ENCODE measurements at regions not wholly inside any gene's neighbourhood (a gene's known extent, or its start where the extent isn't known, plus 50 kb on each side); places are given as distances from the start of the nearest gene placed in this dataset.

DNA sequence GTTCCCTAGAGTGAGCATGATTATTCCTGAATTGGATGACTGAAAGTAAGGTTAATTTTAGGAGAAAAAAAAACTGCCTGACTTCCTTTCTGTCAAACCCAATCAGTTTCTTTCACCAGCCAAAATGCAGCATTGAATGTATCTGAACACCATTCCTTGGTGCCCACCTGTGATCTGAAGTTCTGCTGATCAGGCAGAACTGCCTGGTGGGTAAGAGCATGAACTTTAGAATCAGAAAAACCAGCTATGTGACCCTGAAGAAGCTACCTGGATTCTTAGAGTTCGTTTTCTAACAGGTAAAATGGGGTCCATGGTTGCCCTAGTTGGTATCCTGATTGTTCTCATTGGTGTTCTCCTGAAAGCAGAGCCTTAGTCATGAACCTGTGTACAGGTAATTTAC, 506.9 kb downstream of the MED13L start:
- H3K9me2 ChIP-seq = no peaks in the 10 kb centered on the region
- H3K36me3 ChIP-seq (replicated peaks in 1 of 2; ENCODE audit: control insufficient read depth in 1 of 2, insufficient read depth in 2 of 2, low read length in 1 of 2) = no peaks in the 10 kb centered on the region
- no peaks in the 10 kb centered on the region for H4K20me1 ChIP-seq (ENCODE audit: insufficient read depth)
- H3K27ac ChIP-seq (ENCODE audit: low read depth in 2 of 2, low read length in 1 of 2) = no peak overlapping the region
- no peak overlapping the region for H3K4me3 ChIP-seq (ENCODE audit: low read depth in 2 of 2, low read length in 1 of 2)
- H3K4me1 ChIP-seq (ENCODE audit: control insufficient read depth in 1 of 2, insufficient read depth in 2 of 2, low read depth in 1 of 2, low read length in 1 of 2) = no peaks in the 10 kb centered on the region
- no peaks in the 10 kb centered on the region for H3F3A ChIP-seq (replicated peaks; ENCODE audit: insufficient read depth)
- 0% methylated on average over 1 of the region's 1 CpG for WGBS (ENCODE audit: low lambda C conversion rate)
- TF ChIP-seq RCOR1 (IDR thresholded peaks at IDR 0.05; ENCODE audit: low read length) (no peak), SIN3A (IDR thresholded peaks at IDR 0.05; ENCODE audit: borderline replicate concordance, low read depth, low read length) (no peak), RFX5 (IDR thresholded peaks at IDR 0.05; ENCODE audit: low read length) (no peak), TEAD4 (IDR thresholded peaks at IDR 0.05; ENCODE audit: borderline replicate concordance, insufficient read depth) (no peak), MXI1 (IDR thresholded peaks at IDR 0.05; ENCODE audit: low read depth, low read length) (no peak), JUND (IDR thresholded peaks at IDR 0.05) (no peak), RAD21 (IDR thresholded peaks at IDR 0.05; ENCODE audit: low read length) (no peak), FOXM1 (IDR thresholded peaks at IDR 0.05; ENCODE audit: low read depth) (no peak), NRF1 (IDR thresholded peaks at IDR 0.05; ENCODE audit: low read depth, low read length) (no peak), SMC3 (IDR thresholded peaks at IDR 0.05; ENCODE audit: low read depth, low read length) (no peak)
- TF ChIP-seq, protein P1, sequence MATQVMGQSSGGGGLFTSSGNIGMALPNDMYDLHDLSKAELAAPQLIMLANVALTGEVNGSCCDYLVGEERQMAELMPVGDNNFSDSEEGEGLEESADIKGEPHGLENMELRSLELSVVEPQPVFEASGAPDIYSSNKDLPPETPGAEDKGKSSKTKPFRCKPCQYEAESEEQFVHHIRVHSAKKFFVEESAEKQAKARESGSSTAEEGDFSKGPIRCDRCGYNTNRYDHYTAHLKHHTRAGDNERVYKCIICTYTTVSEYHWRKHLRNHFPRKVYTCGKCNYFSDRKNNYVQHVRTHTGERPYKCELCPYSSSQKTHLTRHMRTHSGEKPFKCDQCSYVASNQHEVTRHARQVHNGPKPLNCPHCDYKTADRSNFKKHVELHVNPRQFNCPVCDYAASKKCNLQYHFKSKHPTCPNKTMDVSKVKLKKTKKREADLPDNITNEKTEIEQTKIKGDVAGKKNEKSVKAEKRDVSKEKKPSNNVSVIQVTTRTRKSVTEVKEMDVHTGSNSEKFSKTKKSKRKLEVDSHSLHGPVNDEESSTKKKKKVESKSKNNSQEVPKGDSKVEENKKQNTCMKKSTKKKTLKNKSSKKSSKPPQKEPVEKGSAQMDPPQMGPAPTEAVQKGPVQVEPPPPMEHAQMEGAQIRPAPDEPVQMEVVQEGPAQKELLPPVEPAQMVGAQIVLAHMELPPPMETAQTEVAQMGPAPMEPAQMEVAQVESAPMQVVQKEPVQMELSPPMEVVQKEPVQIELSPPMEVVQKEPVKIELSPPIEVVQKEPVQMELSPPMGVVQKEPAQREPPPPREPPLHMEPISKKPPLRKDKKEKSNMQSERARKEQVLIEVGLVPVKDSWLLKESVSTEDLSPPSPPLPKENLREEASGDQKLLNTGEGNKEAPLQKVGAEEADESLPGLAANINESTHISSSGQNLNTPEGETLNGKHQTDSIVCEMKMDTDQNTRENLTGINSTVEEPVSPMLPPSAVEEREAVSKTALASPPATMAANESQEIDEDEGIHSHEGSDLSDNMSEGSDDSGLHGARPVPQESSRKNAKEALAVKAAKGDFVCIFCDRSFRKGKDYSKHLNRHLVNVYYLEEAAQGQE (IDR thresholded peaks at IDR 0.05; ENCODE audit: low read depth, low read length) = no peak
- no peaks in the 10 kb centered on the region for H3K9me3 ChIP-seq
- H3K79me2 ChIP-seq (ENCODE audit: insufficient read depth) = no peaks in the 10 kb centered on the region
- no peak overlapping the region for H3K4me2 ChIP-seq
- H3K27me3 ChIP-seq (ENCODE audit: insufficient read depth) = no peaks in the 10 kb centered on the region
- POLR2A ChIA-PET = interaction anchor here (0.7 kb wide), 1 partner anchor 1086 kb away, joined by 3 read pairs; the partner anchor contains the start of gene TBX3
- CTCF ChIA-PET = interaction anchor here (0.6 to 2.2 kb wide), 11 partner anchors 11 to 1144 kb away, joined by 3 to 9 read pairs (median 3); no protein-coding TSS in a partner anchor
- DNase-seq = no peak
- no peak overlapping the region for H3K9ac ChIP-seq
- no peak overlapping the region for H2AFZ ChIP-seq (ENCODE audit: low read depth)

DNA sequence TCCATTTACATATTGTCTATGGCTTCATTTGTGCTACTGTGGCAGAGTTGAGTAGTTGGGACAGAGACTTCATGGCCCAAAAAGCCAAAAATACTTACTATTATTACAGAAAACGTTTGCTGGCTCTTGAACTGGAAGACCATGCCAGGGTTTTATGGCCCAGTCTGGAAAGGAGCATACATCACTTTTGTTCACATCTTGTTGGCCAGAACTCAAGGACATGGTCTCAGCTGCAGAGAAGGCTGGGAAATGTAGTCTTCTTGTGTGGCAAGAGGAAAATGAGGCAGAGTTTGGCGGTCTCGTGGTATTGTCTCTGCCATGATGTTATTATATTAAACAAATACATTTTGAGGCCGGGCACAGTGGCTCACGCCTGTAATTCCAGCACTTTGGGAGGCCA, 509.6 kb downstream of the MED13L start:
- TF ChIP-seq, protein P2, sequence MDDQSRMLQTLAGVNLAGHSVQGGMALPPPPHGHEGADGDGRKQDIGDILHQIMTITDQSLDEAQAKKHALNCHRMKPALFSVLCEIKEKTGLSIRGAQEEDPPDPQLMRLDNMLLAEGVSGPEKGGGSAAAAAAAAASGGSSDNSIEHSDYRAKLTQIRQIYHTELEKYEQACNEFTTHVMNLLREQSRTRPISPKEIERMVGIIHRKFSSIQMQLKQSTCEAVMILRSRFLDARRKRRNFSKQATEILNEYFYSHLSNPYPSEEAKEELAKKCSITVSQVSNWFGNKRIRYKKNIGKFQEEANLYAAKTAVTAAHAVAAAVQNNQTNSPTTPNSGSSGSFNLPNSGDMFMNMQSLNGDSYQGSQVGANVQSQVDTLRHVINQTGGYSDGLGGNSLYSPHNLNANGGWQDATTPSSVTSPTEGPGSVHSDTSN (IDR thresholded peaks at IDR 0.05) = no peak
- TF ChIP-seq, protein P3, sequence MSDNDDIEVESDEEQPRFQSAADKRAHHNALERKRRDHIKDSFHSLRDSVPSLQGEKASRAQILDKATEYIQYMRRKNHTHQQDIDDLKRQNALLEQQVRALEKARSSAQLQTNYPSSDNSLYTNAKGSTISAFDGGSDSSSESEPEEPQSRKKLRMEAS (IDR thresholded peaks at IDR 0.05; ENCODE audit: low read depth) = no peak
- no peaks in the 10 kb centered on the region for H3K79me2 ChIP-seq (ENCODE audit: insufficient read depth)
- H3K4me3 ChIP-seq (ENCODE audit: low read depth in 2 of 2, low read length in 1 of 2) = no peak overlapping the region
- POLR2A ChIA-PET = no interaction called here
- no peaks in the 10 kb centered on the region for H4K20me1 ChIP-seq (ENCODE audit: insufficient read depth)
- H3K9ac ChIP-seq = no peak overlapping the region
- DNase-seq = no peak
- H3F3A ChIP-seq (replicated peaks; ENCODE audit: insufficient read depth) = no peaks in the 10 kb centered on the region
- 25% methylated on average over 5 of the region's 5 CpGs for WGBS (ENCODE audit: low lambda C conversion rate)
- H3K4me2 ChIP-seq = no peak overlapping the region
- H3K9me3 ChIP-seq = no peaks in the 10 kb centered on the region
- H2AFZ ChIP-seq (ENCODE audit: low read depth) = no peak overlapping the region
- H3K4me1 ChIP-seq (ENCODE audit: control insufficient read depth in 1 of 2, insufficient read depth in 2 of 2, low read depth in 1 of 2, low read length in 1 of 2) = no peaks in the 10 kb centered on the region
- H3K27me3 ChIP-seq (ENCODE audit: insufficient read depth) = no peaks in the 10 kb centered on the region
- no peak overlapping the region for H3K27ac ChIP-seq (ENCODE audit: low read depth in 2 of 2, low read length in 1 of 2)
- H3K9me2 ChIP-seq = no peaks in the 10 kb centered on the region
- CTCF ChIA-PET = no interaction called here
- no peaks in the 10 kb centered on the region for H3K36me3 ChIP-seq (replicated peaks in 1 of 2; ENCODE audit: control insufficient read depth in 1 of 2, insufficient read depth in 2 of 2, low read length in 1 of 2)

All from SK-N-SH (cell line).